NCI-H1417 treated with DMSO at 0.1 percent for 48 hours (cell line): ENCODE measurements at regions not wholly inside any gene's neighbourhood (a gene's known extent, or its start where the extent isn't known, plus 50 kb on each side); places are given as distances from the start of the nearest gene placed in this dataset.

Source experiments
- DNase-seq: peaks from one replicate; lab custom pipeline; 2025; lab: John Stamatoyannopoulos, UW

DNA sequence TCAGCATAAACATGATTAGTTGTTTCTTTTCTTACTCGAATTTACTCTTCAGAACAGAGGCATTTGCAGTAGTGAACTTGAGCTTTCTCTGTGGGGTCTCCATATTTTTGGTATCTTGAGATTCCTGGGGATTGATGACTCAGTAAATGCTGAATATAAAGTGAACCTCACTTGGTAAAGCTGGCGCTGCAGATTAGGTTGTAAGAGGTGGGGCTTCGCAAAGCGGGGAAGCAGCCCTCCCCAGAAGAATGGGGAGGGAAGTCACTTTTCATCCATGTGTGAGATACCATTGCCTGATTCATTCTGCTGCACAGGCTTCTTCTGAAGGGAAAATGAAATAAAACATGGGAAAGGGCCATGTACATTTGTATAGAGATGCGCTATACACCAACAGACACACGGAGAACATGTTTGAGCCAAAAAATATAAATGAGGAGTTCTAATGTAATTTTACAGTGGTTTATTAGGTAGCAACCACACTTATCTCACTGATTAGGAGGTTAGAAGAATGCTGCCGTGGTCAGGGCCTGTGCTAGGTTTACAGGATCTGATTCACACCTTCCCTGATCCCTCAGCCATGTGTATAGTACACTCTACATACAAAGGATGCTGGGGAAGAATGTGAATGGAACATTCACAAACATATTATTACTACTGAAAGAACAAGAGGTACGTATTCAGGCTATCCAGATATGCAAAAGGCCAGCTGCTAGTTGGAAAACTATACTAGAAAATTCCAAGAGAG, 63.5 kb downstream of the DNTTIP2 start:
- no peak for DNase-seq

DNA sequence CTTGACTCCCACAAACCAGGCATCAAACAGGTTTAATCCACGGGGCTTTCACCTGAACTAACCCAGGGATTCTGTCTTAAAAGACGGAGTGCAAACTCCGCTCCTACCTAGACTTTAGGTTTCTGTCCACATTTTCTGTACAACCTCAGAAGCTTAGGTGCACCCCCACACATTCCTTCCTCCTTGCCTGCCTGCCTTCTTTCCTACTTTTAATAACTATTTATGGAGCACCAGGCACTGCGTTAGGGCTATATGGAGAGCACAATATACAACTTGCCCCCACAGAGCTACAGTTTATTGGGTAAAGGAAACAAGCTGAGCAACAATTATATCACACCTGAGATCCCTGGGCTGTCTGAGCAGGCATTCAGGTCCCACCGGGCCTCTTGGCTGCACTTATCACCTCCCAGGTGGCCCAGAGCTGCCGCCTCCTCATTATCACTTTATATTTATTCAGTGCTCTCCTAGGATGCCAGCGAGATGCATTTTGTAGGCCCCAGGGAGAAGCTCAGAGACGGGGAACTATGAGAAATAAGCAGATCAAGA, 64.1 kb downstream of the DNTTIP2 start:
- no peak for DNase-seq

- DNase-seq: peak; percentile 13
These were observed 64.8 kb downstream of the DNTTIP2 start for GRCh38 chr1:93814059-93814794.

DNA sequence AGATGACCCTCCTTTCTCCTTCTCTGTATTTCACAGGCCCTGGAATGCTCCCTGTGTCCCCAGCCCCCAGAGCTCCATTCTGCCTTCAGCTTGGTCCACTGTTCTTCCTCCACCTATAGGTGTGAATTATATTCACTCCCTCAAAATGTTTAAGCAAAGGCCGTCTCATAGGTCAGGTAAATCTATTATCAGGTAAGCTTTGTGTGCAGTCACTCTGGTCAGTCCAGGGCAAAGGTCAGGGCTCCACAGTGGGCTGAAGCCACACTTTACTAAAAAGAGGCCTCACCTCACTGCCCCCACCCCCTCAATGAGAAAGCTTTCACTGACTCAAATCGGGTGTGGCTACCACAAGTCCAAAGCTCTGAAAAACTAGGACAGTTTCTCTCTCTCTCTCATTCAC, 65.9 kb downstream of the DNTTIP2 start:
- DNase-seq: no peak

- no peak for DNase-seq
These were observed 67.5 kb downstream of the DNTTIP2 start for GRCh38 chr1:93811326-93812065.

DNA sequence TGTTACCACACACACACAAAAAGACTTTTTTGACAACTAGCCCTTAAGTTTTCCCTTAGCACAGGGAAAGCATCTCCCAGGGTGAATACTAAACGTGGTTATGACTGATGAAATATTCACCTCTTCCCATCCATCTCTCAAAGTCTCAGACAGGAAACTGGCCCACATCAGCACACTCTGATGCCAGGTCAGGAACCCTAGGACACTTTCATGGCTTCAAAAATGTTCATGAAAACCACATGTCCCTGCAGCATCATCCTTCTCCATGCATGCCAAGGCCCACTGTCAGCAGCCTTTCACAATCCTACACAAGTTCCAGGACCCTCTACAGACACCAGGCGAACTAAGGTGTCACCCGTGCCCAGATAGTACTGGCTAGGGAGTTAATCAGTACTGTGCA, 68.7 kb downstream of the DNTTIP2 start:
- no peak for DNase-seq

DNA sequence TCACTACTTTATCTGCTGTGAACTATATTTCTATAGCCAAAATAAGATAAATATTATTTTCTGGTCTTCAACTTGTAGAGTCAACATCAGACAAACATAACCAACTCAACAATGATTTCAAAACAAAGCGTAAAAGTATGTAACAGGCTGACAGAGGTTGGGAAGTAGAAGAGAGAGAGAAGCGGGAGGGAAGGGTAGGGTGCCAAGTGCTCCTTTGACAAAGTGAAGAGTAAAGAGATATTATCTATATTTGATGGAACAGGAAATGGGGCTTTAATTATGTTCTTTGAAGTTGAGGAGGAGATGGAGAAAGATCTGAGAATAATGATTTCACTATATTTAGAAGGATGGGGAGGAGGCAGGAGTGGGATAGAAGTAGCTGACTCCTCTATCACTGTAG, 70.1 kb downstream of the DNTTIP2 start:
- DNase-seq: no peak

- DNase-seq: no peak
These were observed 71.6 kb downstream of the DNTTIP2 start for GRCh38 chr1:93807311-93807930.

GRCh38 chr1:93805027-93805610, 73.9 kb downstream of the DNTTIP2 start:
- DNase-seq: no peak

GRCh38 chr1:93804412-93804811, 74.6 kb downstream of the DNTTIP2 start:
- no peak for DNase-seq

DNA sequence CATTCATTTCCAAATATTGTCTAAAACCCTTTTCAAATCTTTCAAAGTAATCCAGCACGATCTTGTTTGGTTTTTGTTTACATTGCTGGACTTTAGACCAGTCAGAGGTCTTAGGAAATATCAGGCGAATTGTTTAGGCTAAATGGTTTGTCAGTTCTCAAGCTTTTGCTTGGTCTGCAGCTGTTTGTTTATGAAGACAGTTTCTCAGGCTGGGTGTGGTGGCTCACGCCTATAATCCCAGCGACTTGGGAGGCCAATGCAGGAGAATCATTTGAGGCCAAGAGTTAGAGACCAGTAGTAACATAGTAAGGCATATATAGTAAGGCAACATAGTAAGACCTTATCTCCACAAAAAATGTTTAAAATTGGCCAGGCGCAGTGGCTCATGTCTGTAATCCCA, 77.5 kb downstream of the DNTTIP2 start:
- DNase-seq: no peak

- DNase-seq: no peak
These were observed 78.2 kb downstream of the DNTTIP2 start for GRCh38 chr1:93800856-93801255.

DNA sequence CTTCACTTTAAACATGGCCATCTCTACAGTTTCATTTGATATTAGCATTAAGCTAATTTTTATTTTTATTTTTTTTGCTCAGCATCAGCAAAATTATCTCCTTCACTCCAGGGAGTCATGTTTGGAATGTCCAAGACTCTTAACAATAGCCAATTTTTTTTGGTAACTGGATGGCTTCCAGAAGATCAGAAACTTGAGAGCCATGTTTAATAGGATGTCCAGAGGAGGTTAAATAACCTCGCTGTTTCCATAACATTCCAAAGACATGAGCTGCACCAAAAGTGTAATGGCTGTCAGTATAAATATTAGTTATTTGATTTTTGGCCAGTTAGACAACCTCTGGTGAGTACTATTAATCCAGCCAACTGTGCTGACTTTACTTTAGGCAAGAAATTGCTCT, 80.7 kb downstream of the DNTTIP2 start:
- DNase-seq: no peak

DNA sequence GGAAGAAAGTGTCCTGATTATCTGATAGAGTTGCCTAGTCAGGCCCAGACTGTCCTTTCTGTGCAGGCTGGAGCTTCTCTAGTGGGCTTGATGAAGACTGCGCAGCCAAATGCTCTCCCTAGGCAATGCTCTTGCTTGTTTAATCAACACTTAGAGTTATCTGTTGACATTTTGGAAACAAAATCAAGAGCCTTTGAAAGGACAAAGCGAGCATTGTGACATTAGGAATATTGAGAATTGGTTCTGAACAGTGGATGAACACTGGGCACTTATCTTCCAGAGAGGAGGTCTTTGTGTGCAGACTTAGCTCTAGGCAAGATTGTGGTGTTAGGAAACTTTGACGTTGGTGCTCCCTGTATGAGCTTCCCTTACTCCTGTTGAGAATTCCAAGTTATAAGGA, 94.5 kb downstream of the DNTTIP2 start:
- DNase-seq: no peak

GRCh38 chr1:93783876-93784275, 95.1 kb downstream of the DNTTIP2 start:
- DNase-seq: no peak

DNA sequence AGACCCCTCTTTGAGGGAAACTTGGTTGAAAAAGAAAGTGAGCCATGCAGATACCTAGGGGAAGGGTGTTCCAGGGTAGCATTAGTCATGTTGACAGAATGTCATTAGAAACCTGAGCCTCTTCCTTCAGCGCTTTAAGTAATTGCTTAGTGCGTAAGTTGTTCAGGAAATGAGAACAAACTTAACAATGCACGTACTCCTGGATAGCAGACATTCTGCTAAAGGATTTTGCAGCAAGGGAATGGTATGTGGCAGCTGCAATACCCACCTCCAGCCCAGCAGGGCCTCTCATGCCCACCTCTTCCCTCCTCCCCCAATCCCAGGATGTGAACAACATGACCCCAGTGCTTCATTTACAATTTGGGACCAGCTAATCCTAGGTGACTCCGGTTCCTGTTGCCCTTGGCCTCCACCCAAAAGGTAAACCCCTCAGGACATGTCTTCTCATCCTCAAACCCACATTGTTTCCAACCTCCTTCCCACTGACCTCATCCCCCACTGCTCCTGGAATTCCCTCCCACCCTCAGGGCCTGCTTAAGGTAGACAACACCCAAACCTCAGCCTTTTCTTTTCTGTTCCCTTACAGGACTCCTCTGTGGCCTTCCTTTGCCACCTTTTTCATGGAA, 98.0 kb upstream of the BCAR3 start:
- DNase-seq: no peak

DNA sequence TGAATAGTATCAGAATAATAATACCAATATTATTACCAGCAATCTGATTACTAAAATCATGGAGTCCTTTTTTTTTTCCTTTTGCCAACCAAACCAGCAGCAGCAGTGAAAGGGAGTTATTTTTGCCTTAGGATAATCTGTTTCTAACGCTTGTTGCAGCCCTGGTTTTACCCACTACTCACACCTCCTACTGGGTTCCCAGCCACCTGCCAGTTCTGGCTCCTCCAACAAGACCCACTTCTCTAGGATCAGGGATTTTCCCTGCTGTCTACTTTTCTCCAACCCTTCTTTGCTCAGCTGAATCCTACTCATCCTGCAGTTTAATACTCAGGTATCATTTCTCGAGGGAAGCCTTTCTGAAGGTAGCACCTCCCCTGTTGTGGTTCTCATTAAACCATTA, 96.8 kb upstream of the BCAR3 start:
- no peak for DNase-seq

GRCh38 chr1:93777255-93777654, 95.6 kb upstream of the BCAR3 start:
- DNase-seq: no peak

DNA sequence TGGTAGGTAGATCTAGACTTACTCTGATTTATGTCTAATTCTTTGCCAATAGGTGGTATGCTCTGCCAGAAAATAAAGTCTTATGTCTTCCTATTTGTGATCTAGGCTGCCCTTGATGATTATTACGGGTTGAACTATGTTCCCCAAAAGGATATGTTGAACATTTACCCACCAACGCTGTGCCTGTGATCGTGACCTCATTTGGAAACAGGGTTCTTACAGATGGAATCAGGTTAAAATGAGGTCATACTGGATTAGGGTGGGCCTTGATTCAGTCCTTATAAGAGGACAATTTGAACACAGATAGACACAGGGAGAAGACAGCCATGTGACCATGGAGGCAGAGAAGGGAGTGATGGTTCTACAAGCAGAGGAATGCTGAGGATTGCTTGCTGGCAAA, 95.1 kb upstream of the BCAR3 start:
- DNase-seq: no peak

DNA sequence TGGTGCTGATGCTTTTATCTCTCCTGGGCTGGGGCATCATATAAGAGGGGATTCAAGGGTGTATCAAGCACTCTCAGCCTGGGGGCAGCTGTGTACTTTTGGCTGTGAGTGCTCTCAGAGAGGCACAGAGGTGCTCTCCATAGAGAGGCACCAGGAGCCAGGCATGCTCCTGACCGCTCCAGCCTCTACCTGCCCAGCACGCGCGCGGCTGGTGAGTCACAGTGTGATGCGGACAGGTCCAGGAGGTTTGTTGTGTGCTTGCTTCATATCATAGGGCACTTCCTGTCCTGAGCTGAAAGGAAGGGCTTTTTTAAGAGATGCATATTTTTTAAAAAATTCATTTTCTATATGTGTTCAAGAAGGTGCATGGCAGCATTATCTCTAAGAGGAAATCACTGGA, 93.6 kb upstream of the BCAR3 start:
- DNase-seq: no peak

GRCh38 chr1:93774707-93775106, 93.1 kb upstream of the BCAR3 start:
- DNase-seq: no peak
